GM12878 (cell line): ENCODE measurements at regions not wholly inside any gene's neighbourhood (a gene's known extent, or its start where the extent isn't known, plus 50 kb on each side); places are given as distances from the start of the nearest gene placed in this dataset.

Experiments
- ATAC-seq: fragments of 200-7000 bp; cut with Tn5 transposase; 3 replicates; pipeline ENCODE4 v1.9.1; 2020; ENCODE audit warnings: mild to moderate bottlenecking, moderate library complexity
- BruUV-seq: library from RNA; stranded (reverse); fragments of 400-500 nt; replicated peaks from 2 replicates; lab custom pipeline; 2021; lab: Mats Ljungman, UMichigan
- CTCF ChIA-PET: fragments of 300-600 bp; sonication (Branson Sonifier 250); formaldehyde crosslinking; extraction: SDS; loops from one replicate; lab custom pipeline; 2021; ENCODE audit warnings: inconsistent platforms; lab: Yijun Ruan, JAX
- POLR2A ChIA-PET: fragments of 350-600 bp; formaldehyde crosslinking; extraction: SDS; loops from one replicate; lab custom pipeline; 2021; ENCODE audit warnings: inconsistent platforms; lab: Charles Lee
- RAD21 ChIA-PET: fragments of 300-600 bp; sonication (Branson Sonifier 250); formaldehyde crosslinking; loops from one replicate; lab custom pipeline; 2023; ENCODE audit warnings: antibody characterized with exemption; ENCODE audit not compliant: unreplicated experiment; lab: Charles Lee
- SMC1A ChIA-PET: fragments of 300-600 bp; sonication (Branson Sonifier 250); formaldehyde crosslinking; loops from one replicate; lab custom pipeline; 2023; ENCODE audit not compliant: unreplicated experiment, uncharacterized antibody; lab: Charles Lee
- DNase-seq: peaks from one replicate; pipeline ENCODE4 v3.0.0-alpha.2; 2011; ENCODE audit warnings: low read depth, low spot score
- FAIRE-seq: peaks from 3 replicates; lab custom pipeline; 2011; peaks lifted over from hg19 to GRCh38; lab: Jason Lieb, UNC
- H2AFZ ChIP-seq: 2 replicates; pipeline ENCODE4 v1.6.0; 2011; ENCODE audit warnings: low read depth, low read length, control low read depth; ENCODE audit not compliant: control insufficient read depth
- H3K27ac ChIP-seq: 2 replicates; pipeline ENCODE4 v1.5.1; 2011; ENCODE audit warnings: control low read depth; ENCODE audit not compliant: control insufficient read depth, insufficient read depth
- H3K27me3 ChIP-seq, 2 experiments: replicated peaks in 1 of 2; 2 replicates each; pipeline versions ENCODE4 v1.6.0 to v1.6.1; 2011; ENCODE audit warnings: low read length in 1 of 2; ENCODE audit not compliant: control insufficient read depth in 2 of 2, insufficient read depth in 2 of 2
- H3K36me3 ChIP-seq, 2 experiments: 2 replicates each; pipeline ENCODE4 v1.5.1; 2011; ENCODE audit warnings: low read length in 1 of 2; ENCODE audit not compliant: control insufficient read depth in 2 of 2, insufficient read depth in 2 of 2
- H3K4me1 ChIP-seq: 2 replicates; pipeline ENCODE4 v1.6.1; 2011; ENCODE audit warnings: mild to moderate bottlenecking, low read length, moderate library complexity, mixed read lengths; ENCODE audit not compliant: control insufficient read depth, insufficient read depth
- H3K4me2 ChIP-seq: 2 replicates; pipeline ENCODE4 v1.6.0; 2011; ENCODE audit warnings: control low read depth; ENCODE audit not compliant: control insufficient read depth, insufficient read depth
- H3K4me3 ChIP-seq: fragments of 200-600 bp; sonication (generic); 2 replicates; pipeline ENCODE4 v1.5.1; 2016
- H3K79me2 ChIP-seq: 2 replicates; pipeline ENCODE4 v1.6.0; 2011; ENCODE audit warnings: low read length; ENCODE audit not compliant: control insufficient read depth, insufficient read depth
- H3K9ac ChIP-seq: 2 replicates; pipeline ENCODE4 v1.8.0; 2011; ENCODE audit warnings: low read length, control low read depth, mixed read lengths; ENCODE audit not compliant: control insufficient read depth, insufficient read depth
- H3K9me3 ChIP-seq: replicated peaks from 3 replicates; pipeline ENCODE4 v1.5.1; 2011; ENCODE audit warnings: mild to moderate bottlenecking, low read length; ENCODE audit not compliant: control insufficient read depth, insufficient read depth
- H4K20me1 ChIP-seq: 2 replicates; pipeline ENCODE4 v1.6.0; 2011; ENCODE audit not compliant: control insufficient read depth, insufficient read depth
- CBX3 ChIP-seq: fragments of 200-600 bp; sonication (generic); IDR thresholded peaks from 2 replicates; pipeline ENCODE4 v1.6.1; 2016; ENCODE audit warnings: low read depth, borderline replicate concordance
- MYB ChIP-seq: fragments of 150-350 bp; IDR thresholded peaks from 2 replicates; pipeline ENCODE4 v1.6.1; 2014; ENCODE audit warnings: mild to moderate bottlenecking, low read depth, low read length, borderline replicate concordance
- NR2C1 ChIP-seq: fragments of 450-650 bp; IDR thresholded peaks from 2 replicates; pipeline ENCODE4 v1.6.1; 2017; ENCODE audit warnings: antibody characterized with exemption, mild to moderate bottlenecking, moderate library complexity
- NR2F1 ChIP-seq: fragments of 450-650 bp; conservative IDR thresholded peaks from 2 replicates; pipeline ENCODE4 v1.6.1; 2017; ENCODE audit warnings: mild to moderate bottlenecking
- RB1 ChIP-seq: fragments of 450-650 bp; formaldehyde crosslinking; IDR thresholded peaks from 2 replicates; pipeline ENCODE4 v1.6.1; 2017; ENCODE audit warnings: mild to moderate bottlenecking, borderline replicate concordance
- RBBP5 ChIP-seq: fragments of 200-600 bp; sonication (generic); conservative IDR thresholded peaks from 2 replicates; pipeline ENCODE4 v1.6.1; 2016
- SREBF1 ChIP-seq: IDR thresholded peaks from 2 replicates; pipeline ENCODE4 v1.6.1; 2012; ENCODE audit warnings: mild to moderate bottlenecking, low read length
- WRNIP1 ChIP-seq: IDR thresholded peaks from 2 replicates; pipeline ENCODE4 v1.6.1; 2011; ENCODE audit warnings: low read depth, low read length, improper control_type of control experiment, borderline replicate concordance
- WGBS: methylation state at CpG from one replicate; pipeline ENCODE4 v1.1.6; 2016; ENCODE audit warnings: low lambda C conversion rate; ENCODE audit not compliant: insufficient replicate concordance, insufficient coverage; ENCODE audit errors: missing lambda C conversion rate; 5-methylcytosine and 5-hydroxymethylcytosine counted together
- in situ Hi-C: fragments of 300-500 bp; cut with MboI; formaldehyde crosslinking; loops from 9 replicates; pipeline ENCODE4 v1.14.3; 2018; ENCODE audit warnings: mixed read lengths
- intact Hi-C: fragments of 100-400 bp; cut with micrococcal nuclease; formaldehyde crosslinking; loops from one replicate; pipeline ENCODE4 v1.14.2; 2022; ENCODE audit not compliant: unreplicated experiment
- TF ChIP-seq, protein P1 (sequence below): fragments of 450-650 bp; conservative IDR thresholded peaks from 2 replicates; pipeline ENCODE4 v1.6.1; 2017; ENCODE audit warnings: mild to moderate bottlenecking, moderate library complexity
- TF ChIP-seq, protein P2 (sequence below): fragments of 150-350 bp; IDR thresholded peaks from 2 replicates; pipeline ENCODE4 v1.6.1; 2014; ENCODE audit warnings: mild to moderate bottlenecking, low read depth, low read length
- TF ChIP-seq, protein P3 (sequence below): fragments of 450-650 bp; formaldehyde crosslinking; IDR thresholded peaks from 2 replicates; pipeline ENCODE4 v1.4.0; 2022; ENCODE audit warnings: mild to moderate bottlenecking, moderate library complexity

DNA sequence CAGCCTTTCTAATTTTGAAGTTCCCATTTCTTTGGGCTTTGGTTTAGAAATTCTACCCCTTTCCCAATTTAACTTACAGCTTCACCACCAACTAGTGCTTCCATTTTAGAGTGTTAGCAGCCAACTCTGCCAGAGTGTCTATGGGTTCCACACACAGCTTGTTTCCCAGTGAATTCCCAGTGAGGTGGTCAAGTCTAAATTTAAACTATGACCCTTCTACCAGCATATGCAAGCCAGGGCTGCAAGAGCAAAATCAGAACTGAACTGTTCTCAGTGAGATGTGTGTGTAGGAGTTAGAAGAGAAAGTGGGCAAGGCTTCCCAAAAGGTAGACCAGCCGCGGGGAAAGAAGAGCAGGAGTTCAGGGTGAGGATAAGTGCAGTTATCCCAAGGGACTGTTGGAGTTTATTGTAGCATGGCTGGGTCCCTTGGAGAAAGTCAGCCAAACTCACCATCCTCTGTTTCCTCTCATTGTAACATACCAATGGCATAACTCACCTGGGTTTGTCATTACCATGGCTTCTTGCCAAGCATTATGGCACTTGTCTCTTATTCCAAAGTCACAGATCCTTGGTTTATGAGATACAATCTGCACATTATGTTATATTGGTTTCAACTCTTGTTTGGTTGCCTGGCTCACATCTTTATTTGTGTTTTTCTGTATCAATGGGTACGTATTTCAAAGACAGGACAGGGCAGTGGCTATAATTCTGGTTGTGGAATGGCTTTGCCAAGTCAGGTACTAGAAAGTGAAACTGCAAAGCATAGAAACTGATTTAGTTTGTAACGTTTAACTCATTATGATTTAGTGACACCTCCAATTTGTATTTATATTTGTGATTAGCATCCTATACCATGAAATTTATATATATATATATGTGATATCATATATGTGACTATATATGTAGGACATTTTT lies 130.2 kb upstream of the UMPS start:
- intact Hi-C loops = no loop called here
- CTCF ChIA-PET = interaction anchor here (0.9 to 2.4 kb wide), 5 partner anchors 12 to 89 kb away, joined by 3 to 15 read pairs (median 4); no protein-coding TSS in a partner anchor
- Histone ChIP-seq H3K27ac (no peak overlapping the region), H3K9ac (no peak overlapping the region), H3K36me3 (no peaks in the 10 kb centered on the region), H3K9me3 (no peaks in the 10 kb centered on the region), H3K4me2 (no peak overlapping the region), H3K4me3 (no peak overlapping the region), H2AFZ (no peak overlapping the region), H3K27me3 (no peaks in the 10 kb centered on the region), H4K20me1 (no peaks in the 10 kb centered on the region; the same call in 1 of the 2 replicates), H3K79me2 (no peaks in the 10 kb centered on the region), H3K4me1 (no peaks in the 10 kb centered on the region)
- FAIRE-seq = no peak
- BruUV-seq = no TSS peak
- WGBS = 0% methylated on average over 4 of the region's 4 CpGs
- peak; percentile 32; the same call in 1 of the 3 replicates for ATAC-seq
- no peak for DNase-seq
- SMC1A ChIA-PET = interaction anchor here (1.1 to 6.8 kb wide), 8 partner anchors 16 to 88 kb away, joined by 3 to 80 read pairs (median 4); no protein-coding TSS in a partner anchor
- POLR2A ChIA-PET = interaction anchor here (0.6 to 1.0 kb wide), 2 partner anchors 17 to 126 kb away, joined by 3 to 7 read pairs; no protein-coding TSS in a partner anchor
- RAD21 ChIA-PET = interaction anchor here (0.9 to 2.1 kb wide), 5 partner anchors 16 to 89 kb away, joined by 3 to 8 read pairs (median 4); no protein-coding TSS in a partner anchor
- no peak for TF ChIP-seq NR2C1
- TF ChIP-seq NR2F1 = no peak
- no peak for TF ChIP-seq CBX3
- TF ChIP-seq RBBP5 = no peak
- no peak for TF ChIP-seq MYB
- no peak for TF ChIP-seq RB1
- TF ChIP-seq, protein P1, sequence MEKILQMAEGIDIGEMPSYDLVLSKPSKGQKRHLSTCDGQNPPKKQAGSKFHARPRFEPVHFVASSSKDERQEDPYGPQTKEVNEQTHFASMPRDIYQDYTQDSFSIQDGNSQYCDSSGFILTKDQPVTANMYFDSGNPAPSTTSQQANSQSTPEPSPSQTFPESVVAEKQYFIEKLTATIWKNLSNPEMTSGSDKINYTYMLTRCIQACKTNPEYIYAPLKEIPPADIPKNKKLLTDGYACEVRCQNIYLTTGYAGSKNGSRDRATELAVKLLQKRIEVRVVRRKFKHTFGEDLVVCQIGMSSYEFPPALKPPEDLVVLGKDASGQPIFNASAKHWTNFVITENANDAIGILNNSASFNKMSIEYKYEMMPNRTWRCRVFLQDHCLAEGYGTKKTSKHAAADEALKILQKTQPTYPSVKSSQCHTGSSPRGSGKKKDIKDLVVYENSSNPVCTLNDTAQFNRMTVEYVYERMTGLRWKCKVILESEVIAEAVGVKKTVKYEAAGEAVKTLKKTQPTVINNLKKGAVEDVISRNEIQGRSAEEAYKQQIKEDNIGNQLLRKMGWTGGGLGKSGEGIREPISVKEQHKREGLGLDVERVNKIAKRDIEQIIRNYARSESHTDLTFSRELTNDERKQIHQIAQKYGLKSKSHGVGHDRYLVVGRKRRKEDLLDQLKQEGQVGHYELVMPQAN = no peak
- TF ChIP-seq, protein P2, sequence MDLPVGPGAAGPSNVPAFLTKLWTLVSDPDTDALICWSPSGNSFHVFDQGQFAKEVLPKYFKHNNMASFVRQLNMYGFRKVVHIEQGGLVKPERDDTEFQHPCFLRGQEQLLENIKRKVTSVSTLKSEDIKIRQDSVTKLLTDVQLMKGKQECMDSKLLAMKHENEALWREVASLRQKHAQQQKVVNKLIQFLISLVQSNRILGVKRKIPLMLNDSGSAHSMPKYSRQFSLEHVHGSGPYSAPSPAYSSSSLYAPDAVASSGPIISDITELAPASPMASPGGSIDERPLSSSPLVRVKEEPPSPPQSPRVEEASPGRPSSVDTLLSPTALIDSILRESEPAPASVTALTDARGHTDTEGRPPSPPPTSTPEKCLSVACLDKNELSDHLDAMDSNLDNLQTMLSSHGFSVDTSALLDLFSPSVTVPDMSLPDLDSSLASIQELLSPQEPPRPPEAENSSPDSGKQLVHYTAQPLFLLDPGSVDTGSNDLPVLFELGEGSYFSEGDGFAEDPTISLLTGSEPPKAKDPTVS = no peak
- TF ChIP-seq WRNIP1 = no peak
- TF ChIP-seq, protein P3, sequence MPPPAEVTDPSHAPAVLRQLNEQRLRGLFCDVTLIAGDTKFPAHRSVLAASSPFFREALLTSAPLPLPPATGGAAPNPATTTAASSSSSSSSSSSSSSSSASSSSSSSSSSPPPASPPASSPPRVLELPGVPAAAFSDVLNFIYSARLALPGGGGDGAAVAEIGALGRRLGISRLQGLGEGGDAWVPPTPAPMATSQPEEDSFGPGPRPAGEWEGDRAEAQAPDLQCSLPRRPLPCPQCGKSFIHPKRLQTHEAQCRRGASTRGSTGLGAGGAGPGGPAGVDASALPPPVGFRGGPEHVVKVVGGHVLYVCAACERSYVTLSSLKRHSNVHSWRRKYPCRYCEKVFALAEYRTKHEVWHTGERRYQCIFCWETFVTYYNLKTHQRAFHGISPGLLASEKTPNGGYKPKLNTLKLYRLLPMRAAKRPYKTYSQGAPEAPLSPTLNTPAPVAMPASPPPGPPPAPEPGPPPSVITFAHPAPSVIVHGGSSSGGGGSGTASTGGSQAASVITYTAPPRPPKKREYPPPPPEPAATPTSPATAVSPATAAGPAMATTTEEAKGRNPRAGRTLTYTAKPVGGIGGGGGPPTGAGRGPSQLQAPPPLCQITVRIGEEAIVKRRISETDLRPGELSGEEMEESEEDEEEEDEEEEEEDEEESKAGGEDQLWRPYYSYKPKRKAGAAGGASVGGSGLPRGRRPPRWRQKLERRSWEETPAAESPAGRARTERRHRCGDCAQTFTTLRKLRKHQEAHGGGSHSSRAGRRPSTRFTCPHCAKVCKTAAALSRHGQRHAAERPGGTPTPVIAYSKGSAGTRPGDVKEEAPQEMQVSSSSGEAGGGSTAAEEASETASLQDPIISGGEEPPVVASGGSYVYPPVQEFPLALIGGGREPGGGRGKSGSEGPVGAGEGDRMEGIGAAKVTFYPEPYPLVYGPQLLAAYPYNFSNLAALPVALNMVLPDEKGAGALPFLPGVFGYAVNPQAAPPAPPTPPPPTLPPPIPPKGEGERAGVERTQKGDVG (CRISPR knock-in tag) = no peak
- no peak for TF ChIP-seq SREBF1
- in situ Hi-C loops = no loop called here
